ENCODE measurements at regions not wholly inside any gene's neighbourhood (a gene's known extent, or its start where the extent isn't known, plus 50 kb on each side); places are given as distances from the start of the nearest gene placed in this dataset.

DNA sequence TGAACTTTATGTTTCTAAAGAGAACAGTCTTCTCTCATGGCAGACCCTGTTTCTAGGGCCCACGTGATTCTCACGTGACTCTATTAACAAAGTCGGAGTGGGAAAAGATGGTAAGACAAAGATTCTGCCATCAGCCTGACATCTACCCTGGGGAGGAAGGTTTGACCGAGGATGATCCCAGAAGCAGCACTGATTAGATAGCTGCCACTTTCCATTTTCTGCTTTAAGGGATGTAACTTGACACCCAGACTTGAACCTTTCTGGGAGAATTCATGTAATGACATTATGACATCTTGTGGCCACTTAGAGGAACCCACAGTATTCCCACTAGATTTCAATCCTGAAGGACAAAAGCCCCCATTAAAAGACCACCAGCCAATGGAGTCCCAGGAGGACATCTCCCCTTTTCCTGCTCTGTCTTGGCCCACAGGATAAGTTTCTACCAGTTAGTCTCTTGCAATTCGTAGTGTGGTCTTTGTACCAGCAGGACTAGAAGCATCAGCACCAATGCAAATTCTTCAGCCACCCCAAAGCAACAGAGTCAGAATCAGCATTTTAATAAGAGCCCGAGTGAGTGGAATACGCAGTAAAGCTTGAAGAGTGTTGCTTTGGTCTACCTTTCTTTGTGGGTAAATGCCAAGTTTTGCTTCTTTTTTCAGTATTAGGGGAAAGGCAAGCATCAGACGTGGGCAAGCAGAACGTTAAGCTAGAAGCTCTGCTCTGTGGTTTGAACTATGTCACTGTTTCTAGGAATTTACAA is 480.5 kb upstream of the PROK2 start:
- H3K4me1 ChIP-seq (ENCODE audit: insufficient read depth, low read length), result peaks cover 10% of the 10 kb centered on the region
- H3K4me3 ChIP-seq (ENCODE audit: low read length), result no peak overlapping the region
- Mint-ChIP-seq H3K9me3 (no peaks in the 10 kb centered on the region), H3K36me3 (no peaks in the 10 kb centered on the region), H3K4me3 (no peak overlapping the region), H3K27me3 (peaks cover 2 to 36% of the 10 kb centered on the region in 2 donors), H3K27ac (no peak overlapping the region), H3K4me1 (no peaks in the 10 kb centered on the region)
- ChIA-PET POLR2A (no interaction called here), CTCF (interaction anchor here (0.8 kb wide), 1 partner anchor 10 kb away, joined by 3 read pairs; no protein-coding TSS in a partner anchor)
- H3K27ac ChIP-seq (ENCODE audit: low read depth, low read length), result no peak overlapping the region
- no peaks in the 10 kb centered on the region for H3K36me3 ChIP-seq (ENCODE audit: insufficient read depth, low read length)
- H3K9me3 ChIP-seq (ENCODE audit: low read length), result no peaks in the 10 kb centered on the region
- no peaks in the 10 kb centered on the region for H3K27me3 ChIP-seq (ENCODE audit: insufficient read depth, low read length, poor library complexity, severe bottlenecking)
- DNase-seq, result no peak

DNA sequence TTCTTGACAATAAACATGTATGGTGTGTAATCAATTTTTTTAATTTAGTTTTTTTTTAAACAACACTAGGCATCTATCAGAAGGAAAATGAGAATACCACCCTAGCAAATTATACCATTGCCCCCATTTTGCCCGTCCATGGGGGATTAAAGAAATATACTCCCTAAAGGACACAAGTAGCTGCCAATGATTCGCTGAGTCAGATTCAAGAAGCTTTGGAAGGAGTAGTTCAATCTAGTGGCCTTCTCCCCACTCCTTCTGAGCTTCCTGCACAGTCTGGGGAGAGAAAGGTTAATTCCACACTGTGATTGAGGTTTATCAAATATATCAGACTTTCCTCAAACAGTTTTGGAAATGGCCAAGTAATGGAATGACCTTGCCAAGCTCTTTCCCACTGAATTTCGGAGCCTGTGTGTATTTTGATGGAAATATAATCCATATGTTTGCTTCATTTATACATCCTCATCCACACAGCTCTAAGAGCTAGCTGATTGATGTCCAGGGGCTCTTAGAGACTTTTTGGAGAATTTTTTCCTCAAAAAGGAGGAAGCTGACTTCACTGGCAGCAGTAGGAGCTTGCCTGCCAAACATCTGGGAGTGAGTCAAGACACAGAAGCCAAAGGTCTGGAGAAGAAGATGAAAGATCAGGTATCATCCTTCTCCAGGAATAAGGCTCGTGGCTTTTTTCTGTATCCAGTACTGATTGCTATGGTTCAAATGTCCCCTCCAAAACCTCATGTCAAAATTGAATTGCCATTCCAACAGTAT is 478.5 kb upstream of the PROK2 start:
- peaks cover 0 to under 1% (median 0%) of the 10 kb centered on the region in 3 donors for H3K36me3 Mint-ChIP-seq
- CTCF ChIA-PET, result no interaction called here
- H3K4me3 ChIP-seq (ENCODE audit: low read length), result no peak overlapping the region
- no peak overlapping the region for H3K27ac Mint-ChIP-seq
- no peaks in the 10 kb centered on the region for H3K36me3 ChIP-seq (ENCODE audit: insufficient read depth, low read length)
- POLR2A ChIA-PET, result no interaction called here
- peaks cover 2 to 12% (median 9%) of the 10 kb centered on the region in 3 donors for H3K4me1 Mint-ChIP-seq
- DNase-seq, result no peak
- H3K9me3 Mint-ChIP-seq, result no peaks in the 10 kb centered on the region
- H3K4me1 ChIP-seq (ENCODE audit: insufficient read depth, low read length), result peaks cover 19% of the 10 kb centered on the region
- H3K27me3 Mint-ChIP-seq, result peaks cover 2 to 41% of the 10 kb centered on the region in 2 donors
- H3K27ac ChIP-seq (ENCODE audit: low read depth, low read length), result no peak overlapping the region
- no peaks in the 10 kb centered on the region for H3K9me3 ChIP-seq (ENCODE audit: low read length)
- no peaks in the 10 kb centered on the region for H3K27me3 ChIP-seq (ENCODE audit: insufficient read depth, low read length, poor library complexity, severe bottlenecking)
- H3K4me3 Mint-ChIP-seq, result no peak overlapping the region

DNA sequence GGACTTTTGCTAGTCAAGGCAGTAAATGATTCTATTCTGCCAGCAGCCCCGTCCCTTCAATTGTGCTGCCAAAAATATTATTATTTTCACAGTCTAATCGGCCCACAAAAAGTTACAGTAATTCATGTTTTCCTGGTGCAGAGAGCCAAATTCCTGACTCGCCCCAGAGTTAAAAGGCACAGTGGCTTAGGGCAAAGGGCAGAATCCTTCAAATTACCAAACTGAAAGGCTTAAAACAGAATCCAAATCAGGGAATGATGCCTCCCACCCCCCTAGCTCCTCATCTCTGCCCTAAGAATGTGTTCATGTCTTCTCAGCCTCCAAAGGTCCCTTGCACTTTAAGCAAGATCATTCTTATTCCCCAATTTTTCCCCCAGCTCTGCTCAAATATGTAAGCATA is 477.8 kb upstream of the PROK2 start:
- no peak overlapping the region for H3K4me3 Mint-ChIP-seq
- Histone ChIP-seq H3K4me3 (ENCODE audit: low read length) (no peak overlapping the region), H3K9me3 (ENCODE audit: low read length) (no peaks in the 10 kb centered on the region), H3K4me1 (ENCODE audit: insufficient read depth, low read length) (peaks cover 25% of the 10 kb centered on the region), H3K27me3 (ENCODE audit: insufficient read depth, low read length, poor library complexity, severe bottlenecking) (no peaks in the 10 kb centered on the region), H3K36me3 (ENCODE audit: insufficient read depth, low read length) (no peaks in the 10 kb centered on the region), H3K27ac (ENCODE audit: low read depth, low read length) (no peak overlapping the region)
- no peaks in the 10 kb centered on the region for H3K9me3 Mint-ChIP-seq
- no peak for DNase-seq
- peaks cover 5 to 16% (median 13%) of the 10 kb centered on the region in 3 donors for H3K4me1 Mint-ChIP-seq
- peaks cover 0 to 2% (median 0%) of the 10 kb centered on the region in 3 donors for H3K36me3 Mint-ChIP-seq
- CTCF ChIA-PET, result no interaction called here
- no peak overlapping the region for H3K27ac Mint-ChIP-seq
- POLR2A ChIA-PET, result no interaction called here
- peaks cover 2 to 44% of the 10 kb centered on the region in 2 donors for H3K27me3 Mint-ChIP-seq

DNA sequence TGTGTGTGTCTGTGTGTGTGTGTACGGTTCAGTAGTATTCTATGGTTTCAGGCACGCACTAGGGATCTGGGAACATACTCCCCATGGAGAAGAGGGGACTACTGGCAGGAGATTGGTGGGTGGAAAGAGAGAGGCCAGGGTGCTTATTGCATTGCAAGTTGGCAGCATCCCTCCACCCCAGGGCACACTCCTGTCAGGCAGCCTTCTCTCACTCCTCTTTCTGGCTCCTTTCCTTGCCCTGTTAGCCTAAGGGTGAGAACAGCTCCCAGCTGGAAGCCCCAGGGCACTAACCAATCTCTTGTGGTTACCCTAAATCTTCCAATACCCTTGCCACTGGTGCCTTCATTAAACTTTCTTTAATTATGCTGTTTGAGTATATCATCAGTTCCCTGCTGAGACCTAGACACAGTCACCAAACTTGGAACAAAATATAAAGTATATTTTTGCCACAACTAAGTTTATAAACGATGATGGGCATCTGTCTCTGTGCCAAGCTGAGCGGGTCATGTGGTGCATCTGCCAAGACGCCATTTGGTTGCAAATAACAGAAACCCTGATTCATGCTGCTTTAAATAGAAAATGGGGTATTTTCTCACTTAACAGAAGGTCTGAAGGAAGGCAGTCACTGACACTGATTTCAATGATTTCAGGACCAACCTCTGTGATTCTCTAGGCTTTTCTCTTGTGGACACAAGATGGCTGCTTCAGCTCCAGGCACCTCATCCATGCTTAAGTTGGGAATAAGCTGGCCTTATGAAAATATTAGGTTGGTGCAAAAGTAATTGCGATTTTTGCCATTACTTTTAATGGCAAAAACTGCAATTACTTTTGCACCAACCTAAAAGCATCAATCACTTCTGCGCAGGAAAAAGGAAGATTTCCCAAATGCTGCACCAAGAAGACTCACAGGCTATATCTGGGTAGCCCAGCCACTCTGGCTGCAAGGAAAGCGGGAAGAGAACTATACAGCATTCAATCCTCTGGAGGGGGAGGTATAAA is 476.9 kb upstream of the PROK2 start:
- Mint-ChIP-seq H3K27ac (no peak overlapping the region), H3K4me3 (no peak overlapping the region), H3K27me3 (peaks cover 2 to 47% of the 10 kb centered on the region in 2 donors), H3K4me1 (peaks cover 6 to 23% (median 17%) of the 10 kb centered on the region in 3 donors), H3K9me3 (no peaks in the 10 kb centered on the region), H3K36me3 (peaks cover 0 to 2% (median 0%) of the 10 kb centered on the region in 3 donors)
- no peaks in the 10 kb centered on the region for H3K36me3 ChIP-seq (ENCODE audit: insufficient read depth, low read length)
- POLR2A ChIA-PET, result no interaction called here
- CTCF ChIA-PET, result no interaction called here
- no peak overlapping the region for H3K4me3 ChIP-seq (ENCODE audit: low read length)
- no peak overlapping the region for H3K27ac ChIP-seq (ENCODE audit: low read depth, low read length)
- no peak for DNase-seq
- H3K9me3 ChIP-seq (ENCODE audit: low read length), result no peaks in the 10 kb centered on the region
- H3K4me1 ChIP-seq (ENCODE audit: insufficient read depth, low read length), result peaks cover 26% of the 10 kb centered on the region
- H3K27me3 ChIP-seq (ENCODE audit: insufficient read depth, low read length, poor library complexity, severe bottlenecking), result no peaks in the 10 kb centered on the region

DNA sequence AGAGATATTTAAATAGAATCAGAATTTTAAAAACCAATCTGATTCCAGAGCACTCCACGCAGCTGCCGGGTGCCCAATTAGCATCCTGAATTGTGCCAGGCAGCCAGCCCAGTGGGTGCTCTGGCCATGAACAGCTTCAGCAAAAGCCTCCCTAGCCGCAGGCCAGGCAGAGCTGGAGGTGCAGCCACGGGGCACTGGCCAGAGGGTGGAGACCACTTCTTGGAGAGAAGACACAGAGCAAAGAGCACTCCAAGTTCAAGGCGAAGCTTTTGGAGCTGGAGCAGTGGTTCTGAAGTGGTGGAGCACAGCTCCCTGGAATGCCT is 475.6 kb upstream of the PROK2 start:
- H3K36me3 Mint-ChIP-seq, result peaks cover 0 to 2% (median 0%) of the 10 kb centered on the region in 3 donors
- Histone ChIP-seq H3K4me1 (ENCODE audit: insufficient read depth, low read length) (peaks cover 38% of the 10 kb centered on the region), H3K36me3 (ENCODE audit: insufficient read depth, low read length) (no peaks in the 10 kb centered on the region), H3K4me3 (ENCODE audit: low read length) (no peak overlapping the region), H3K27me3 (ENCODE audit: insufficient read depth, low read length, poor library complexity, severe bottlenecking) (no peaks in the 10 kb centered on the region), H3K9me3 (ENCODE audit: low read length) (no peaks in the 10 kb centered on the region), H3K27ac (ENCODE audit: low read depth, low read length) (no peak overlapping the region)
- ChIA-PET CTCF (no interaction called here), POLR2A (no interaction called here)
- no peaks in the 10 kb centered on the region for H3K9me3 Mint-ChIP-seq
- DNase-seq, result no peak
- peaks cover 15 to 35% (median 29%) of the 10 kb centered on the region in 3 donors for H3K4me1 Mint-ChIP-seq
- H3K27ac Mint-ChIP-seq, result no peak overlapping the region
- H3K4me3 Mint-ChIP-seq, result no peak overlapping the region
- H3K27me3 Mint-ChIP-seq, result peaks cover 2 to 41% of the 10 kb centered on the region in 2 donors

DNA sequence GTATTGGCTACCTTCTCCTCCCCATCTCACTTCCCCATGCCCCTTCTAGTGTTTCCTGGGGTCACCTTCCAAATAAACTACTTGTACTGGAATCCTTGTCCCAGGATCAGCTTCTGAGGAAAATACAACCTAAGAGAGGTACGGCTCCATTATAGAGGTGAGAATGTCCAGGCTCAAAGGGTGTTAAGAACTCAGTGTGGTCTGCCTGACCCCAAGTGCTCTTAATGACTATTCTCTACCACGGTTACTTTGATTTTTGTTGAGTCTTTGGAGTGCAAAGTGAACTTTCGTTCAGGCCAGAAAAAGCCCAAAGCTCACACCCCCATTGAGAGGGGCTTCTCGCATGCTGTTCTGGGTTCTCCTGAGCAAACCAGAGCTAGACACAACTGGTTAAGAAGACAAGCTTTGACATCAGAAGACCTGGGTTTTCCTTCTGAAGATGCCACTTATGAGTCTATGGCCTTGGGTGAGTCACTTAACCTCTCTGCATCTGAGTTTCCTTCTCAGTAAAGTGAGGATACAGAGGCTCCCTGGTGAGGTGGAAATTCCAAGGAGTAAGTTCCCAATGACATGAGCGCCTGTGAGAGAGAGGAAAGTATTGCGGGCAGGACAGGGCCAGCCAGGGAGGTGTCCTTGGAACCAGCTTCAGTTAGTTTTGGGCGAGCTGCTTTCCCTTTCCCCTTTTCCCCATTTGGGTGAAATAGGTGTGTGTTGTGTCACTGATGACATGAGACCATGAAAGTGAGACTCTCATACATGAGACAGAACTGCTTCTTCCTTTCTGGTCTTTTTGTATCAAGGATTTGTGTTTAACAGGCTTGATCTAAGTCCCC is 475.0 kb upstream of the PROK2 start:
- ChIA-PET POLR2A (no interaction called here), CTCF (no interaction called here)
- H3K4me3 Mint-ChIP-seq, result no peak overlapping the region
- H3K9me3 Mint-ChIP-seq, result no peaks in the 10 kb centered on the region
- Histone ChIP-seq H3K4me3 (ENCODE audit: low read length) (no peak overlapping the region), H3K36me3 (ENCODE audit: insufficient read depth, low read length) (no peaks in the 10 kb centered on the region), H3K27ac (ENCODE audit: low read depth, low read length) (no peak overlapping the region), H3K9me3 (ENCODE audit: low read length) (no peaks in the 10 kb centered on the region), H3K27me3 (ENCODE audit: insufficient read depth, low read length, poor library complexity, severe bottlenecking) (no peaks in the 10 kb centered on the region), H3K4me1 (ENCODE audit: insufficient read depth, low read length) (peaks cover 38% of the 10 kb centered on the region)
- no peak overlapping the region for H3K27ac Mint-ChIP-seq
- peaks cover 0 to 2% (median 0%) of the 10 kb centered on the region in 3 donors for H3K36me3 Mint-ChIP-seq
- peaks cover 2 to 39% of the 10 kb centered on the region in 2 donors for H3K27me3 Mint-ChIP-seq
- peaks cover 15 to 35% (median 29%) of the 10 kb centered on the region in 3 donors for H3K4me1 Mint-ChIP-seq
- no peak for DNase-seq

DNA sequence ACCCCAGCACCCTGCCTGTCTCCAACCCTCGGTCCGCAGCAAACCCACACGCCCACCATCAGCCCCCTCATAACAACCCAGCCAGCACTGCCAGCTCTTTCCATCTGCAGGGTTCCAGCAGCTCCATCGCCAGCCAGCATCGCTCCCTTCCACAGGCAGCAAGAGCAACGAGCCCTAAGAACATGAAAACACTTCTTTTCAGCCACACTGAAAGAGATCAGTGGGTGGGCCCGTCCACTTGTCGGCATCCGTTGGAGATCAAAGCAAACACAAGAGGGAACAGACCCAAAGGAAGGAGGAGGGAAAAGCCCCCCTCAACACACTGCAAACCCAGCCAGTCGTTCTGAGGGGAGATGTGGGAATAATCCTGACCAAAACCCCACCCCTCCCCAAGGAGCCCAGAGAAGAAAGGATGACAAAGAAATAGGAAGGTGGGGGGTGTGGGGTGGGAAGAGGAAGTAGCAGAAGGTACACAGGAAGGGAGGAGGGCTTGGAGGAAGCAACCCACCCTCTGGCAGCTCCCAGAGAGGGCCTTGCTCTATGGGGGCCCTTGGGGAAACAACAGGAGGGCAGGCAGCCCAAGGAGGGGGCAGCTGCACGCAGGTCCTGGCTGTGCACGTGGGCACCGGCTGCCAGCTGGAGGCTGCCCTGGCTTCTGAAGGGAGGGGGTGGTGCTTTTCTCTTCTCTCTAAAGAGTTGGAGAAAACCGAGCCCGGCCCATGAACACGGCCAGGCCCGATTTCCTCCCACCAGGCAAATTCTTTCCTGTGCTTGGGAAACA is 473.6 kb upstream of the PROK2 start:
- Histone ChIP-seq H3K36me3 (ENCODE audit: insufficient read depth, low read length) (no peaks in the 10 kb centered on the region), H3K4me1 (ENCODE audit: insufficient read depth, low read length) (peaks cover 38% of the 10 kb centered on the region), H3K9me3 (ENCODE audit: low read length) (no peaks in the 10 kb centered on the region), H3K27me3 (ENCODE audit: insufficient read depth, low read length, poor library complexity, severe bottlenecking) (no peaks in the 10 kb centered on the region), H3K4me3 (ENCODE audit: low read length) (no peak overlapping the region), H3K27ac (ENCODE audit: low read depth, low read length) (no peak overlapping the region)
- H3K9me3 Mint-ChIP-seq, result no peaks in the 10 kb centered on the region
- H3K27me3 Mint-ChIP-seq, result peaks cover 2 to 32% of the 10 kb centered on the region in 2 donors
- ChIA-PET POLR2A (no interaction called here), CTCF (no interaction called here)
- H3K4me1 Mint-ChIP-seq, result peaks cover 15 to 35% (median 29%) of the 10 kb centered on the region in 3 donors
- H3K4me3 Mint-ChIP-seq, result peak overlapping the region in 4 of 7 donors; percentile 3 to 68 (median 23)
- H3K36me3 Mint-ChIP-seq, result peaks cover 0 to 2% (median 0%) of the 10 kb centered on the region in 3 donors
- DNase-seq, result no peak
- H3K27ac Mint-ChIP-seq, result peak overlapping the region in 2 of 8 donors; percentile 3 to 77
